GM13976 (cell line): ENCODE measurements at regions not wholly inside any gene's neighbourhood (a gene's known extent, or its start where the extent isn't known, plus 50 kb on each side); places are given as distances from the start of the nearest gene placed in this dataset.

ENCODE experiments used
- DNase-seq: peaks from one replicate; pipeline ENCODE4 v3.0.0; 2012; ENCODE audit warnings: low spot score
- CTCF ChIP-seq: IDR thresholded peaks from 2 replicates; pipeline ENCODE4 v1.5.1; 2012; ENCODE audit warnings: borderline replicate concordance, mild to moderate bottlenecking; ENCODE audit not compliant: insufficient read depth; ENCODE audit errors: extremely low read depth, missing control alignments, control extremely low read depth
- in situ Hi-C: fragments of 300-500 bp; cut with MboI; formaldehyde crosslinking; loops from one replicate; pipeline ENCODE4 v1.12.0; 2022; ENCODE audit warnings: low sequenced_read_pairs, mixed read lengths, inconsistent platforms; ENCODE audit not compliant: unreplicated experiment

GRCh38 chr3:159229116-159229680 lies 427.3 kb downstream of the MFSD1 start:
- DNase-seq, result peak; percentile 15
- TF ChIP-seq CTCF, result no peak

GRCh38 chr3:159232966-159233365 lies 431.1 kb downstream of the MFSD1 start:
- TF ChIP-seq CTCF, result no peak
- in situ Hi-C loops, result no loop called here
- DNase-seq, result no peak

More at GRCh38 chr3:159229116-159229680, 427.3 kb downstream of the MFSD1 start:
- in situ Hi-C loops, result no loop called here

GRCh38 chr3:159233734-159234133 lies 431.9 kb downstream of the MFSD1 start:
- no peak for TF ChIP-seq CTCF
- in situ Hi-C loops, result no loop called here
- no peak for DNase-seq

- in situ Hi-C loops, result no loop called here
- no peak for TF ChIP-seq CTCF
- DNase-seq, result no peak
Observed at GRCh38 chr3:159234306-159234705, 432.5 kb downstream of the MFSD1 start.

GRCh38 chr3:159236321-159236720 lies 434.5 kb downstream of the MFSD1 start:
- in situ Hi-C loops, result no loop called here
- TF ChIP-seq CTCF, result no peak
- DNase-seq, result no peak

GRCh38 chr3:159237226-159237625 lies 435.4 kb downstream of the MFSD1 start:
- DNase-seq, result no peak
- in situ Hi-C loops, result no loop called here
- no peak for TF ChIP-seq CTCF
